ENCODE measurements at regions not wholly inside any gene's neighbourhood (a gene's known extent, or its start where the extent isn't known, plus 50 kb on each side); places are given as distances from the start of the nearest gene placed in this dataset.
"Not testable (repeated sequence)": the region's sequence is repeated elsewhere in the genome, so short reads cannot be mapped to it uniquely, and the experiment has no call there.

DNA sequence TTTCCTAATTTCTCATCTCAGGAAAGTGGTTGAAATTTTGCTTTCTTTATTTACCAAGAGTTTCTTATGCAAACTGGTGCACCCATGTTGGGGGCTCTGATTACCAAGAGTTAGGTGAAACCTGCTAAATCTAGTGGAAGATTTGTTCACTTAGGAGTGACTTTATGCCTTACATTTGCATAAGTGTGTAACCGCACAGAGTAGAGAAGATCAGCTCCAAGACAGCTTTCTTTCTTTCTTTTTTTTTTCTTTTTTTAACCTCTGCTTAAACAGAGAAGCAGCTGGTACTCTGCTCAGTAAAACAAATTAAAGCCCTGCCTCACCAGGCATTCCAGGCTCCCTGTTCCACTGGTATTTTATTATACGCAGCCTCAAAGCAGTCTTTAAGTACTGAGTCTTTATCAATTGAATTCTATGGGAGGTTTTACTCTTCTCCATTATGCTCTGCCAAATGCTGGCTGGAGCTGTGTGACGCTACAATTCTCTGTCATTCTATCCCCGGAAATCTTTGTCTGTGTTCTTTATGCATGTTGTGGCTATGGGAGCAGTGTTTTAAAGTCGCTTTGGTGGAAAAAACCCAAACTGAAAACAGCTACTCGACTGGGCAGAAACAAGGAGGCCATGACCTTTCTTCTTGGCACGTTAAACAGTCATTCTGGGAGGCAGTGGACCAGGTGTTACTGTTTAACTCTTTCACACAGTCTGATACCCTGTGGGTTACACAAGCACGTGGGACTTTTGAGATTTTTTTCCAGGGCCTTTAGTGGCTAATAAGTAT, 55.2 kb upstream of the GBE1 start:
- DNase-seq (ENCODE audit: low spot score): no peak
- FAIRE-seq: no peak

DNA sequence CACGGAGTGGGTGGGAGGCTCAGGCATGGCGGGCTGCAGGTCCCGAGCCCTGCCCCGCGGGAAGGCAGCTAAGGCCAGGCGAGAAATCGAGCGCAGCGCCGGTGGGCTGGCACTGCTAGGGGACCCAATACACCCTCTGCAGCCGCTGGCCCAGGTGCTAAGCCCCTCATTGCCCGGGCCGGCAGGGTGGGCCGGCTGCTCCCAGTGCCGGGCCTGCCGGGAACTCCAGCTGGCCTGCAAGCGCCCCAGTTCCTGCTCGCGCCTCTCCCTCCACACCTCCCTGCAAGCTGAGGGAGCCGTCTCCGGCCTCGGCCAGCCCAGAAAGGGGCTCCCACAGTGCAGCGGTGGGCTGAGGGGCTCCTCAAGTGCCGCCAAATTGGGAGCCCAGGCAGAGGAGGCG, 50.7 kb upstream of the GBE1 start:
- not testable (repeated sequence) for FAIRE-seq; DNase-seq (ENCODE audit: low spot score)
